H1 (cell line): ENCODE measurements at regions not wholly inside any gene's neighbourhood (a gene's known extent, or its start where the extent isn't known, plus 50 kb on each side); places are given as distances from the start of the nearest gene placed in this dataset.

Experiments used
- ASH2L ChIP-seq: fragments of 200-600, 300-600 bp; sonication (generic); IDR thresholded peaks from one replicate; pipeline ENCODE4 v1.7.1; 2017; ENCODE audit warnings: low read length
- CBX5 ChIP-seq: fragments of 300-800, 300-1000 bp; sonication (generic); IDR thresholded peaks from 2 replicates; pipeline ENCODE4 v1.7.1; 2016; ENCODE audit warnings: antibody characterized with exemption, low read length, low read depth
- CBX8 ChIP-seq: fragments of 300-800, 300-1000 bp; sonication (generic); IDR thresholded peaks from 2 replicates; pipeline ENCODE4 v1.7.1; 2016; ENCODE audit warnings: low read depth, low read length, borderline replicate concordance
- EGR1 ChIP-seq: IDR thresholded peaks from 2 replicates; pipeline ENCODE4 v1.6.1; 2011; ENCODE audit warnings: low read depth, low read length, borderline replicate concordance
- FOSL1 ChIP-seq: IDR thresholded peaks from 2 replicates; pipeline ENCODE4 v1.6.1; 2011; ENCODE audit warnings: mild to moderate bottlenecking, low read depth, low read length, moderate library complexity; ENCODE audit not compliant: insufficient read depth
- GTF2F1 ChIP-seq: IDR thresholded peaks from 2 replicates; pipeline ENCODE4 v1.6.1; 2012; ENCODE audit warnings: low read depth, low read length, improper control_type of control experiment, borderline replicate concordance
- JUN ChIP-seq: IDR thresholded peaks from 2 replicates; pipeline ENCODE4 v1.6.1; 2011; ENCODE audit warnings: low read depth, mild to moderate bottlenecking, improper control_type of control experiment, low read length
- POU5F1 ChIP-seq: IDR thresholded peaks from 2 replicates; pipeline ENCODE4 v1.6.1; 2011; ENCODE audit warnings: low read depth, mild to moderate bottlenecking, low read length, moderate library complexity
- SAP30 ChIP-seq: fragments of 300-600 bp; sonication (generic); IDR thresholded peaks from 2 replicates; pipeline ENCODE4 v1.7.1; 2012; ENCODE audit warnings: low read length, moderate library complexity, mild to moderate bottlenecking, inconsistent platforms; ENCODE audit not compliant: insufficient read depth, insufficient replicate concordance
- SP1 ChIP-seq: IDR thresholded peaks from 2 replicates; pipeline ENCODE4 v1.6.1; 2011; ENCODE audit warnings: low read depth, low read length
- SUZ12 ChIP-seq: fragments of 200-600 bp; sonication (generic); IDR thresholded peaks from 2 replicates; pipeline ENCODE4 v1.6.1; 2012; ENCODE audit warnings: mild to moderate bottlenecking, inconsistent platforms, low read length, moderate library complexity, mixed read lengths
- TF ChIP-seq, protein P1 (sequence below): fragments of 300-600 bp; sonication (generic); IDR thresholded peaks from 2 replicates; pipeline ENCODE4 v1.7.1; 2012; ENCODE audit warnings: low read length, moderate library complexity, mild to moderate bottlenecking, inconsistent platforms; ENCODE audit not compliant: insufficient replicate concordance
- TF ChIP-seq, protein P2 (sequence below): IDR thresholded peaks from 2 replicates; pipeline ENCODE4 v1.6.1; 2012; ENCODE audit warnings: inconsistent platforms

- TF ChIP-seq, protein P1, sequence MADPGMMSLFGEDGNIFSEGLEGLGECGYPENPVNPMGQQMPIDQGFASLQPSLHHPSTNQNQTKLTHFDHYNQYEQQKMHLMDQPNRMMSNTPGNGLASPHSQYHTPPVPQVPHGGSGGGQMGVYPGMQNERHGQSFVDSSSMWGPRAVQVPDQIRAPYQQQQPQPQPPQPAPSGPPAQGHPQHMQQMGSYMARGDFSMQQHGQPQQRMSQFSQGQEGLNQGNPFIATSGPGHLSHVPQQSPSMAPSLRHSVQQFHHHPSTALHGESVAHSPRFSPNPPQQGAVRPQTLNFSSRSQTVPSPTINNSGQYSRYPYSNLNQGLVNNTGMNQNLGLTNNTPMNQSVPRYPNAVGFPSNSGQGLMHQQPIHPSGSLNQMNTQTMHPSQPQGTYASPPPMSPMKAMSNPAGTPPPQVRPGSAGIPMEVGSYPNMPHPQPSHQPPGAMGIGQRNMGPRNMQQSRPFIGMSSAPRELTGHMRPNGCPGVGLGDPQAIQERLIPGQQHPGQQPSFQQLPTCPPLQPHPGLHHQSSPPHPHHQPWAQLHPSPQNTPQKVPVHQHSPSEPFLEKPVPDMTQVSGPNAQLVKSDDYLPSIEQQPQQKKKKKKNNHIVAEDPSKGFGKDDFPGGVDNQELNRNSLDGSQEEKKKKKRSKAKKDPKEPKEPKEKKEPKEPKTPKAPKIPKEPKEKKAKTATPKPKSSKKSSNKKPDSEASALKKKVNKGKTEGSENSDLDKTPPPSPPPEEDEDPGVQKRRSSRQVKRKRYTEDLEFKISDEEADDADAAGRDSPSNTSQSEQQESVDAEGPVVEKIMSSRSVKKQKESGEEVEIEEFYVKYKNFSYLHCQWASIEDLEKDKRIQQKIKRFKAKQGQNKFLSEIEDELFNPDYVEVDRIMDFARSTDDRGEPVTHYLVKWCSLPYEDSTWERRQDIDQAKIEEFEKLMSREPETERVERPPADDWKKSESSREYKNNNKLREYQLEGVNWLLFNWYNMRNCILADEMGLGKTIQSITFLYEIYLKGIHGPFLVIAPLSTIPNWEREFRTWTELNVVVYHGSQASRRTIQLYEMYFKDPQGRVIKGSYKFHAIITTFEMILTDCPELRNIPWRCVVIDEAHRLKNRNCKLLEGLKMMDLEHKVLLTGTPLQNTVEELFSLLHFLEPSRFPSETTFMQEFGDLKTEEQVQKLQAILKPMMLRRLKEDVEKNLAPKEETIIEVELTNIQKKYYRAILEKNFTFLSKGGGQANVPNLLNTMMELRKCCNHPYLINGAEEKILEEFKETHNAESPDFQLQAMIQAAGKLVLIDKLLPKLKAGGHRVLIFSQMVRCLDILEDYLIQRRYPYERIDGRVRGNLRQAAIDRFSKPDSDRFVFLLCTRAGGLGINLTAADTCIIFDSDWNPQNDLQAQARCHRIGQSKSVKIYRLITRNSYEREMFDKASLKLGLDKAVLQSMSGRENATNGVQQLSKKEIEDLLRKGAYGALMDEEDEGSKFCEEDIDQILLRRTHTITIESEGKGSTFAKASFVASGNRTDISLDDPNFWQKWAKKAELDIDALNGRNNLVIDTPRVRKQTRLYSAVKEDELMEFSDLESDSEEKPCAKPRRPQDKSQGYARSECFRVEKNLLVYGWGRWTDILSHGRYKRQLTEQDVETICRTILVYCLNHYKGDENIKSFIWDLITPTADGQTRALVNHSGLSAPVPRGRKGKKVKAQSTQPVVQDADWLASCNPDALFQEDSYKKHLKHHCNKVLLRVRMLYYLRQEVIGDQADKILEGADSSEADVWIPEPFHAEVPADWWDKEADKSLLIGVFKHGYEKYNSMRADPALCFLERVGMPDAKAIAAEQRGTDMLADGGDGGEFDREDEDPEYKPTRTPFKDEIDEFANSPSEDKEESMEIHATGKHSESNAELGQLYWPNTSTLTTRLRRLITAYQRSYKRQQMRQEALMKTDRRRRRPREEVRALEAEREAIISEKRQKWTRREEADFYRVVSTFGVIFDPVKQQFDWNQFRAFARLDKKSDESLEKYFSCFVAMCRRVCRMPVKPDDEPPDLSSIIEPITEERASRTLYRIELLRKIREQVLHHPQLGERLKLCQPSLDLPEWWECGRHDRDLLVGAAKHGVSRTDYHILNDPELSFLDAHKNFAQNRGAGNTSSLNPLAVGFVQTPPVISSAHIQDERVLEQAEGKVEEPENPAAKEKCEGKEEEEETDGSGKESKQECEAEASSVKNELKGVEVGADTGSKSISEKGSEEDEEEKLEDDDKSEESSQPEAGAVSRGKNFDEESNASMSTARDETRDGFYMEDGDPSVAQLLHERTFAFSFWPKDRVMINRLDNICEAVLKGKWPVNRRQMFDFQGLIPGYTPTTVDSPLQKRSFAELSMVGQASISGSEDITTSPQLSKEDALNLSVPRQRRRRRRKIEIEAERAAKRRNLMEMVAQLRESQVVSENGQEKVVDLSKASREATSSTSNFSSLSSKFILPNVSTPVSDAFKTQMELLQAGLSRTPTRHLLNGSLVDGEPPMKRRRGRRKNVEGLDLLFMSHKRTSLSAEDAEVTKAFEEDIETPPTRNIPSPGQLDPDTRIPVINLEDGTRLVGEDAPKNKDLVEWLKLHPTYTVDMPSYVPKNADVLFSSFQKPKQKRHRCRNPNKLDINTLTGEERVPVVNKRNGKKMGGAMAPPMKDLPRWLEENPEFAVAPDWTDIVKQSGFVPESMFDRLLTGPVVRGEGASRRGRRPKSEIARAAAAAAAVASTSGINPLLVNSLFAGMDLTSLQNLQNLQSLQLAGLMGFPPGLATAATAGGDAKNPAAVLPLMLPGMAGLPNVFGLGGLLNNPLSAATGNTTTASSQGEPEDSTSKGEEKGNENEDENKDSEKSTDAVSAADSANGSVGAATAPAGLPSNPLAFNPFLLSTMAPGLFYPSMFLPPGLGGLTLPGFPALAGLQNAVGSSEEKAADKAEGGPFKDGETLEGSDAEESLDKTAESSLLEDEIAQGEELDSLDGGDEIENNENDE = no peak
- no peak for TF ChIP-seq CBX5
- no peak for TF ChIP-seq POU5F1
- no peak for TF ChIP-seq GTF2F1
- TF ChIP-seq EGR1 = no peak
- no peak for TF ChIP-seq CBX8
- TF ChIP-seq SUZ12 = no peak
- no peak for TF ChIP-seq JUN
- TF ChIP-seq SP1 = no peak
- TF ChIP-seq, protein P2, sequence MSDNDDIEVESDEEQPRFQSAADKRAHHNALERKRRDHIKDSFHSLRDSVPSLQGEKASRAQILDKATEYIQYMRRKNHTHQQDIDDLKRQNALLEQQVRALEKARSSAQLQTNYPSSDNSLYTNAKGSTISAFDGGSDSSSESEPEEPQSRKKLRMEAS = no peak
- TF ChIP-seq ASH2L = no peak
- no peak for TF ChIP-seq SAP30
- no peak for TF ChIP-seq FOSL1
Observed at GRCh38 chr4:63214076-63214475, 1195.2 kb downstream of the TECRL start (continued).
